ENCODE measurements at regions not wholly inside any gene's neighbourhood (a gene's known extent, or its start where the extent isn't known, plus 50 kb on each side); places are given as distances from the start of the nearest gene placed in this dataset.

DNA sequence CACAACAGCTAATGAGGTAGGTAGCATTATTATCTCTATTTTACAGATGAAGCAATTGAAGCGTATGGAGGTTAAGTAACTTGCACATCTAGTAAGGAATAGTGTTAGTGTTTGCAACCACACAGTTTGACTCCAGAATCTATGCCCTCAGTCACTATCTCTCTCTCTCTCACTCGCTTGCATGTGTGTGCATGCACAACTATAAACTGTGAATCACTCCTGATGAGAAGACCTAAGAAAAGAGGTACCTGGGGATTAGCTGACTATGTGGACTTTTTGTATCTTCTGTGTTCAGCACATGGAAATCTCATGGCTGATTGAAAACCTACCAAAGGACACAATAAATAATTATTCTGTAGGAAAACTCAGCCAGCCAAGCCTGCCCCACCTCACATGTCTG lies 295.5 kb downstream of the BRINP2 start:
- Mint-ChIP-seq H3K27me3 (peaks cover 0 to 10% (median 0%) of the 10 kb centered on the region in 5 donors), H3K27ac (no peak overlapping the region), H3K36me3 (no peaks in the 10 kb centered on the region), H3K4me1 (no peaks in the 10 kb centered on the region), H3K9me3 (peaks cover 0 to 20% (median 1%) of the 10 kb centered on the region in 11 donors), H3K4me3 (no peak overlapping the region)
- no peak for ATAC-seq
- Histone ChIP-seq H3K36me3 (ENCODE audit: control insufficient read depth in 2 of 3, insufficient read depth in 3 of 3, low read length in 3 of 3) (no peaks in the 10 kb centered on the region), H3K4me3 (ENCODE audit: low read length) (no peak overlapping the region), H3K27ac (ENCODE audit: low read depth, low read length) (no peak overlapping the region), H3K27me3 (ENCODE audit: control insufficient read depth in 2 of 2, insufficient read depth in 2 of 2, low read length in 2 of 2) (no peaks in the 10 kb centered on the region), H3K9me3 (ENCODE audit: control insufficient read depth in 2 of 3, low read length in 3 of 3) (no peaks in the 10 kb centered on the region), H3K4me1 (ENCODE audit: control insufficient read depth in 2 of 2, insufficient read depth in 2 of 2, low read length in 2 of 2) (no peaks in the 10 kb centered on the region)
- POLR2A ChIA-PET, result no interaction called here
- intact Hi-C loops (cut with micrococcal nuclease), result no loop called here
- DNase-seq, result no peak
- CTCF ChIA-PET, result no interaction called here

DNA sequence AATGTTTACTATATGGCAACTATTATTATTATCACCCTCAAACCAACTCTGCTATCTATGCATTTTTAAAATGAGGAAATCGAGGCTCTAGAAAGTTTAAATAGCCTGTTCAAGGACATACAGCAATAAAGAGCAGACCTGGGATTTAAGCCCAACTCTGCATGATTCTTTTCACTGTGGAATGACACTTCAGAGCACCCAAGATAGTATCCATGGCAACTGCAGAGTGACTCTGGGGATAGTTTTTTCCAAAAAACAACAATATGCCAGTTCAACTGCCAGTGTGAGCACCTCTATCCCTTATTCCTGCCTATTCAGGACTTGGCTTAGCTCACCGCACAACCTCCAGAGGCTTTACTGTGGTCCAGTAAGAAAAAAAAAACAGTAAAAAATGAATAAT lies 293.9 kb downstream of the BRINP2 start:
- Histone ChIP-seq H3K27ac (ENCODE audit: low read depth, low read length) (no peak overlapping the region), H3K9me3 (ENCODE audit: control insufficient read depth in 2 of 3, low read length in 3 of 3) (no peaks in the 10 kb centered on the region), H3K4me3 (ENCODE audit: low read length) (no peak overlapping the region), H3K4me1 (ENCODE audit: control insufficient read depth in 2 of 2, insufficient read depth in 2 of 2, low read length in 2 of 2) (no peaks in the 10 kb centered on the region), H3K27me3 (ENCODE audit: control insufficient read depth in 2 of 2, insufficient read depth in 2 of 2, low read length in 2 of 2) (no peaks in the 10 kb centered on the region), H3K36me3 (ENCODE audit: control insufficient read depth in 2 of 3, insufficient read depth in 3 of 3, low read length in 3 of 3) (no peaks in the 10 kb centered on the region)
- DNase-seq (no peak), ATAC-seq (no peak)
- POLR2A ChIA-PET, result no interaction called here
- no peaks in the 10 kb centered on the region for H3K4me1 Mint-ChIP-seq
- H3K27me3 Mint-ChIP-seq, result peaks cover 0 to 10% (median 0%) of the 10 kb centered on the region in 5 donors
- H3K9me3 Mint-ChIP-seq, result peaks cover 0 to 30% (median 5%) of the 10 kb centered on the region in 11 donors
- no peaks in the 10 kb centered on the region for H3K36me3 Mint-ChIP-seq
- H3K27ac Mint-ChIP-seq, result no peak overlapping the region
- CTCF ChIA-PET, result no interaction called here
- no peak overlapping the region for H3K4me3 Mint-ChIP-seq
- intact Hi-C loops (cut with micrococcal nuclease), result no loop called here

DNA sequence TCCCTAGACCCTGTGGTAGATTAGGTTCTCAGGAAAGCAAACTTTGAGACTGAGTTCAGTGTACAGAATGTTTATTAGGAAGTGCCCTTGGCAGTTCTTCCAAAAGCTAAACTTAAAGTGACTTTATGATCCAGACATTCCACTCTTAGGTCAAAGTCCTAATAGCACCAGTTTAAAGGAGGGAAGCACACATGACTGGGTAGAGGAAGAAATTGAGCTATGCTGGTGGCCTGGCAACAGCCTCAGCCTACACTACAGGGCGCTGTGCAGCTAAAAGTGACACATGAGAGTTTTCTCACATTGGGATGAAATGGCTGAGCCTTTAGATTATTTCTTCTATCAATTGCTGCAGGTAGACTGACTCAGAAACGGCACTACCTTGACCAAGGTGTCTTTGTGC lies 280.4 kb downstream of the BRINP2 start:
- Histone ChIP-seq H3K4me1 (ENCODE audit: control insufficient read depth in 2 of 2, insufficient read depth in 2 of 2, low read length in 2 of 2) (no peaks in the 10 kb centered on the region), H3K27me3 (ENCODE audit: control insufficient read depth in 2 of 2, insufficient read depth in 2 of 2, low read length in 2 of 2) (no peaks in the 10 kb centered on the region), H3K9me3 (ENCODE audit: control insufficient read depth in 2 of 3, low read length in 3 of 3) (no peaks in the 10 kb centered on the region), H3K27ac (ENCODE audit: low read depth, low read length) (no peak overlapping the region), H3K4me3 (ENCODE audit: low read length) (no peak overlapping the region), H3K36me3 (ENCODE audit: control insufficient read depth in 2 of 3, insufficient read depth in 3 of 3, low read length in 3 of 3) (no peaks in the 10 kb centered on the region)
- Mint-ChIP-seq H3K36me3 (no peaks in the 10 kb centered on the region), H3K27ac (no peak overlapping the region), H3K4me3 (no peak overlapping the region), H3K27me3 (no peaks in the 10 kb centered on the region), H3K9me3 (peaks cover 4 to 20% (median 8%) of the 10 kb centered on the region in 11 donors), H3K4me1 (no peaks in the 10 kb centered on the region)
- POLR2A ChIA-PET, result no interaction called here
- intact Hi-C loops (cut with micrococcal nuclease), result no loop called here
- DNase-seq, result no peak
- CTCF ChIA-PET, result no interaction called here
- ATAC-seq, result no peak

DNA sequence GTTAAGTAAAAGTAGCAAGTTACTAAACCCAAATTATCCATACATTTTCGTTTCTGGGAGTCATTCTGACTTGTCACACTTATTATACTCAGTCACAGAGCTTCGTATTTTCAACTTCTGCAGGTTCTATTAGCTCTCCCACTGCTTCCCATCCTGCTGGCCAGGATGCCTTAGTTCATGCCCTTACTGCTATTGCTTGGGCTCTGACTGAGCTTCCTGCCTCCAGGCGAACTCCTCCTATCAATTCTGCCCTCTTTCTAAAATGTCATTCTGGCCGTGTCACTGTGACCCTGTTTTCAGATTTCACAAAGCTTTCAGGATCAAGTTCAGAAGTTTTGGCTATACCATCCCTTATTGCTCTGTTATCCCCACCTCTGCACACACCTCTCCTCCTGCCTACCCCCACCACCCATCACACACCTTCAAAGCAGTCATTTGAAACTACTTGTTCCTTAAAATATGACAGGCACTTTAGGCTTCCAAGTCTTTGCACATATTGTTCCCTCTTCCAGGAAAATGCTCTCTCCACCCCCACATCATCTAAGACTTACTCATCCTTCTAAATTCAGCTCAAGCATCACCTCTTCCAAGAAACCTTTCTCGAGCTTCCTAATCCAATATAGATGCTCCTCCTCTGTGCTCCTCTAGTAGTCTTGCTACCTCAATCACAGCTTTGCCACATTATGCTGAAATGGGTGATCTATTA lies 278.0 kb downstream of the BRINP2 start:
- no peaks in the 10 kb centered on the region for H3K4me1 ChIP-seq (ENCODE audit: control insufficient read depth in 2 of 2, insufficient read depth in 2 of 2, low read length in 2 of 2)
- ChIA-PET POLR2A (no interaction called here), CTCF (no interaction called here)
- no peak overlapping the region for H3K27ac ChIP-seq (ENCODE audit: low read depth, low read length)
- no peaks in the 10 kb centered on the region for H3K27me3 ChIP-seq (ENCODE audit: control insufficient read depth in 2 of 2, insufficient read depth in 2 of 2, low read length in 2 of 2)
- no peak overlapping the region for H3K4me3 Mint-ChIP-seq
- intact Hi-C loops (cut with micrococcal nuclease), result no loop called here
- no peaks in the 10 kb centered on the region for H3K9me3 ChIP-seq (ENCODE audit: control insufficient read depth in 2 of 3, low read length in 3 of 3)
- H3K4me3 ChIP-seq (ENCODE audit: low read length), result no peak overlapping the region
- H3K27ac Mint-ChIP-seq, result no peak overlapping the region
- DNase-seq (no peak), ATAC-seq (no peak)
- peaks cover under 1 to 17% (median 8%) of the 10 kb centered on the region in 11 donors for H3K9me3 Mint-ChIP-seq
- no peaks in the 10 kb centered on the region for H3K27me3 Mint-ChIP-seq
- no peaks in the 10 kb centered on the region for H3K36me3 ChIP-seq (ENCODE audit: control insufficient read depth in 2 of 3, insufficient read depth in 3 of 3, low read length in 3 of 3)
- H3K4me1 Mint-ChIP-seq, result no peaks in the 10 kb centered on the region
- no peaks in the 10 kb centered on the region for H3K36me3 Mint-ChIP-seq

DNA sequence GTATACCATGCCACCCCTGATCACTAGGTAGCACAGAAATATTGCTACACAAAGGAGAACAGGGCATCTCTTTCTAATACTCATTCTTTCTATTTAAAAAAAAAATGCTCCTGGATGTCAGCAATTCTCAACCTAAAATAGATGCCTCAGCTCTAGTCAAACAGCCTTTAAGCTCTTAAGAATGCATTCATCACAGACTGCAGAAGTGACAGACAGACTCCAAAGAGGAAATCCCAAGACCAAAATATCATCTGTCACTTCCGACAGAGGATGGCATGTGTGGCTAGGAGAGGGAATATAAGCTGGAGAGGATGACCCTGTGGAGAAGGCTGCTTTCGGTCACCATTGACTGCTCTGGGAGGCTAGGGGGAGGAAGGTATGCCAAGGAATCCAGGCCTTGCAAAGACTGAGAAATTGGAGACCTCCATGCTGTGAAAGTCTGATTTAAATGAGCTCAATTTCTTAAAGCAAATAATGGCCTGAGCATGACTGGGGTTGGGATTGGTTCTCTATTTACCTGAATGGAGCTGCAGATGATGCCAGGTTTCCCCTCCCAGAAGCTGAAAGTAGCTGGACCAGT lies 277.4 kb downstream of the BRINP2 start:
- ChIA-PET CTCF (no interaction called here), POLR2A (no interaction called here)
- no peaks in the 10 kb centered on the region for H3K4me1 ChIP-seq (ENCODE audit: control insufficient read depth in 2 of 2, insufficient read depth in 2 of 2, low read length in 2 of 2)
- H3K27me3 ChIP-seq (ENCODE audit: control insufficient read depth in 2 of 2, insufficient read depth in 2 of 2, low read length in 2 of 2), result no peaks in the 10 kb centered on the region
- H3K9me3 Mint-ChIP-seq, result peaks cover 0 to 14% (median 6%) of the 10 kb centered on the region in 11 donors
- no peaks in the 10 kb centered on the region for H3K36me3 Mint-ChIP-seq
- DNase-seq (no peak), ATAC-seq (no peak)
- H3K27ac Mint-ChIP-seq, result no peak overlapping the region
- no peaks in the 10 kb centered on the region for H3K4me1 Mint-ChIP-seq
- H3K9me3 ChIP-seq (ENCODE audit: control insufficient read depth in 2 of 3, low read length in 3 of 3), result no peaks in the 10 kb centered on the region
- no peaks in the 10 kb centered on the region for H3K27me3 Mint-ChIP-seq
- no peak overlapping the region for H3K27ac ChIP-seq (ENCODE audit: low read depth, low read length)
- H3K4me3 Mint-ChIP-seq, result no peak overlapping the region
- H3K36me3 ChIP-seq (ENCODE audit: control insufficient read depth in 2 of 3, insufficient read depth in 3 of 3, low read length in 3 of 3), result no peaks in the 10 kb centered on the region
- intact Hi-C loops (cut with micrococcal nuclease), result no loop called here
- no peak overlapping the region for H3K4me3 ChIP-seq (ENCODE audit: low read length)

DNA sequence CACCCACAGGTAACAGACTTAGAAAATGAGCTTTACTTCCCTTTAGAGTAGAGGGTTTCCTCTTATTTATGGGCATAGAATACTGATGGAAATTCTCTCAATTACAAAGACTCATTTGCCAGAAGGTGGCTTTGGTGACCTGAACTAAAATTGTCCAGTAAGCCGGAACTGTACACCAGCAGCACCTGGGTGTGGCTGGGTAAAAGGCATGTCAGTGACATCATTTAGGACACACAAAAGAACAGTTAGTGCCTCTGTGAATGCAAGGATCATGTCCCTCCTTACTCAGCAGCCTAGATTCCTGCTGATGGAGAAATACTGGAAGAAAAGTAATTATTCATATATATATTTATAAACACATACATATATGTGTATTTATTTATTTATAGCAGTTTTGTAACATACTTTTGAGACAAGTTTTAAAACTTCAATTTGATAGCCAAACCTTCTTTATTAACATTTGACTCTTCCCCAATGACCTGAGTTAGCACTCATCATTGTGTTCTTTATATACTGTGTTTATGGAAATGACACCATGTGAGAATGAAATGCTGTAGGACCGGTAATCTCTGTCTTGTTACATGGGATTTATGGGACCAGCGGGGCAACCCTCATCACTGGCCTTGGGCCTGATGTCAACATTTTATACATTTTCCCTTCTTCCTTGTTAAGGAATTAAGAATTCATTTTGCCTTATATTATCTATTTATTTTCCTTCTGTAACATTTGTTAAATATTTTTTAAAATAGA lies 274.4 kb downstream of the BRINP2 start:
- peaks cover 0 to 14% (median 6%) of the 10 kb centered on the region in 11 donors for H3K9me3 Mint-ChIP-seq
- DNase-seq, result no peak
- Histone ChIP-seq H3K4me1 (ENCODE audit: control insufficient read depth in 2 of 2, insufficient read depth in 2 of 2, low read length in 2 of 2) (no peaks in the 10 kb centered on the region), H3K4me3 (ENCODE audit: low read length) (no peak overlapping the region), H3K36me3 (ENCODE audit: control insufficient read depth in 2 of 3, insufficient read depth in 3 of 3, low read length in 3 of 3) (no peaks in the 10 kb centered on the region), H3K27me3 (ENCODE audit: control insufficient read depth in 2 of 2, insufficient read depth in 2 of 2, low read length in 2 of 2) (no peaks in the 10 kb centered on the region), H3K9me3 (ENCODE audit: control insufficient read depth in 2 of 3, low read length in 3 of 3) (no peaks in the 10 kb centered on the region), H3K27ac (ENCODE audit: low read depth, low read length) (no peak overlapping the region)
- CTCF ChIA-PET, result no interaction called here
- no peak overlapping the region for H3K27ac Mint-ChIP-seq
- no peaks in the 10 kb centered on the region for H3K36me3 Mint-ChIP-seq
- ATAC-seq, result no peak
- intact Hi-C loops (cut with micrococcal nuclease), result no loop called here
- no peak overlapping the region for H3K4me3 Mint-ChIP-seq
- no peaks in the 10 kb centered on the region for H3K4me1 Mint-ChIP-seq
- POLR2A ChIA-PET, result no interaction called here
- no peaks in the 10 kb centered on the region for H3K27me3 Mint-ChIP-seq

DNA sequence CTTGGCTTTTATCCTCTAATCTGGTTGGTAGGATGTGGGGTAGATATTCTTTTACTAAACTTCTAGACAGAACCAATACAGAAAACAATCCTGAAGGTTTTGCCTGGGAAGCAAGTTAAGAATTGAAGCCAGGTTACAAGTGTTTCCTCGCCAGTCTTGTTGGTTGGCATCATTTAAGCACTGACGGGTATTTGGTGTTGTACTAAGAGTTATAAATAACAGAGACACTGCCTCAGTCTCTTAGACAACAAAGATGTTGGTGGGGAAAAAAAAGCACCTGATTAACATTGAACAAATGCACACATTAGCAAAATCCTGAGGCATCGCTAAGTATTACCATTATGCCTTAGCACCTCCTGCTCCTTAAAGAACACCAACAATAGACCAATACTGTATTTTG lies 272.2 kb downstream of the BRINP2 start:
- Histone ChIP-seq H3K9me3 (ENCODE audit: control insufficient read depth in 2 of 3, low read length in 3 of 3) (no peaks in the 10 kb centered on the region), H3K27ac (ENCODE audit: low read depth, low read length) (no peak overlapping the region), H3K27me3 (ENCODE audit: control insufficient read depth in 2 of 2, insufficient read depth in 2 of 2, low read length in 2 of 2) (no peaks in the 10 kb centered on the region), H3K36me3 (ENCODE audit: control insufficient read depth in 2 of 3, insufficient read depth in 3 of 3, low read length in 3 of 3) (no peaks in the 10 kb centered on the region), H3K4me1 (ENCODE audit: control insufficient read depth in 2 of 2, insufficient read depth in 2 of 2, low read length in 2 of 2) (no peaks in the 10 kb centered on the region), H3K4me3 (ENCODE audit: low read length) (no peak overlapping the region)
- CTCF ChIA-PET, result no interaction called here
- Mint-ChIP-seq H3K27ac (no peak overlapping the region), H3K4me3 (no peak overlapping the region), H3K27me3 (no peaks in the 10 kb centered on the region), H3K9me3 (peaks cover 0 to 10% (median 0%) of the 10 kb centered on the region in 11 donors), H3K36me3 (no peaks in the 10 kb centered on the region), H3K4me1 (no peaks in the 10 kb centered on the region)
- POLR2A ChIA-PET, result no interaction called here
- DNase-seq, result no peak
- intact Hi-C loops (cut with micrococcal nuclease), result no loop called here
- ATAC-seq, result no peak

Data from naive thymus-derived CD4-positive, alpha-beta T cell (primary cell).